OCI-LY3 (cell line): ENCODE measurements at regions not wholly inside any gene's neighbourhood (a gene's known extent, or its start where the extent isn't known, plus 50 kb on each side); places are given as distances from the start of the nearest gene placed in this dataset.

ENCODE experiments used
- CTCF ChIP-seq: fragments of 200-600, 300-600 bp; sonication (generic); IDR thresholded peaks from 2 replicates; pipeline ENCODE4 v1.5.1; 2014; ENCODE audit warnings: antibody characterized with exemption, low read length, low read depth
- EZH2phosphoT487 ChIP-seq: fragments of 200-600 bp; shearing (Covaris generic); IDR thresholded peaks from 2 replicates; pipeline ENCODE4 v1.6.1; 2018; ENCODE audit warnings: antibody characterized with exemption, mixed run types, low read depth

GRCh38 chr4:3364634-3365314, 72.0 kb downstream of the RGS12 start:
- TF ChIP-seq CTCF = no peak
- TF ChIP-seq EZH2phosphoT487 = no peak
